NB4 (cell line): ENCODE measurements at regions not wholly inside any gene's neighbourhood (a gene's known extent, or its start where the extent isn't known, plus 50 kb on each side); places are given as distances from the start of the nearest gene placed in this dataset.
A peak's percentile ranks its signal among the peaks of the same experiment; 100 is the strongest.

Experiments
- DNase-seq: peaks from one replicate; pipeline ENCODE4 v3.0.0; 2010; ENCODE audit warnings: low read depth
- H3K4me3 ChIP-seq: one replicate; pipeline ENCODE4 v1.5.1; 2011; ENCODE audit warnings: mild to moderate bottlenecking, low read depth, low read length, moderate library complexity
- CTCF ChIP-seq: IDR thresholded peaks from one replicate; pipeline ENCODE4 v1.5.1; 2012; ENCODE audit warnings: low read depth, low read length
- MYC ChIP-seq: IDR thresholded peaks from 2 replicates; pipeline ENCODE4 v1.6.1; 2011; ENCODE audit warnings: low read depth, low read length
- POLR2A ChIP-seq: IDR thresholded peaks from 2 replicates; pipeline ENCODE4 v1.6.1; 2011; ENCODE audit warnings: mild to moderate bottlenecking; ENCODE audit not compliant: insufficient read length; ENCODE audit errors: extremely low read depth
- TF ChIP-seq, protein P1 (sequence below): IDR thresholded peaks from 2 replicates; pipeline ENCODE4 v1.6.1; 2011; ENCODE audit warnings: low read depth, low read length

DNA sequence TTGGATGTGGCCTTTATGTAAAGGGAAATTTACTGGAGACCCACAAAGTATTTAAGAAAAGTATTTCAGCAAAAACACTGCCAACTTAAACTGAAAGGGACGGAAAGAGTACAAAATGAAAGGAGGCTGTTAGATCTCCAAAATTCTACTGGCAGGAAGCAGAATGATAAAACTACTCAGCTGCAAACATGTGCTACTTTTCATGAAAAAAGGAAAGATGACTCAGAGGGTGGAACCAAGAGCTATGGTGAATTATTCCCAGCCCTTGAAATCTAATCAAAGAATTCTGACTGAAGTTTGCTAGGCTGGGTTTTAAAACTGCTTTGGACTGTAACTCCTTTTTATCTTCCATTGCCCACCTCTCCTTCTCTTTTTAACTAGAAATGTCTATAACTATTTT lies 58.6 kb upstream of the ZBED3 start:
- H3K4me3 ChIP-seq, result no peak overlapping the region
- TF ChIP-seq CTCF (no peak), POLR2A (no peak), MYC (no peak)
- TF ChIP-seq, protein P1, sequence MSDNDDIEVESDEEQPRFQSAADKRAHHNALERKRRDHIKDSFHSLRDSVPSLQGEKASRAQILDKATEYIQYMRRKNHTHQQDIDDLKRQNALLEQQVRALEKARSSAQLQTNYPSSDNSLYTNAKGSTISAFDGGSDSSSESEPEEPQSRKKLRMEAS, result no peak
- no peak for DNase-seq

GRCh38 chr5:77144837-77145139 lies 57.7 kb upstream of the ZBED3 start:
- no peak overlapping the region for H3K4me3 ChIP-seq
- TF ChIP-seq, protein P1, result no peak
- no peak for TF ChIP-seq MYC
- no peak for TF ChIP-seq CTCF
- no peak for TF ChIP-seq POLR2A
- no peak for DNase-seq

DNA sequence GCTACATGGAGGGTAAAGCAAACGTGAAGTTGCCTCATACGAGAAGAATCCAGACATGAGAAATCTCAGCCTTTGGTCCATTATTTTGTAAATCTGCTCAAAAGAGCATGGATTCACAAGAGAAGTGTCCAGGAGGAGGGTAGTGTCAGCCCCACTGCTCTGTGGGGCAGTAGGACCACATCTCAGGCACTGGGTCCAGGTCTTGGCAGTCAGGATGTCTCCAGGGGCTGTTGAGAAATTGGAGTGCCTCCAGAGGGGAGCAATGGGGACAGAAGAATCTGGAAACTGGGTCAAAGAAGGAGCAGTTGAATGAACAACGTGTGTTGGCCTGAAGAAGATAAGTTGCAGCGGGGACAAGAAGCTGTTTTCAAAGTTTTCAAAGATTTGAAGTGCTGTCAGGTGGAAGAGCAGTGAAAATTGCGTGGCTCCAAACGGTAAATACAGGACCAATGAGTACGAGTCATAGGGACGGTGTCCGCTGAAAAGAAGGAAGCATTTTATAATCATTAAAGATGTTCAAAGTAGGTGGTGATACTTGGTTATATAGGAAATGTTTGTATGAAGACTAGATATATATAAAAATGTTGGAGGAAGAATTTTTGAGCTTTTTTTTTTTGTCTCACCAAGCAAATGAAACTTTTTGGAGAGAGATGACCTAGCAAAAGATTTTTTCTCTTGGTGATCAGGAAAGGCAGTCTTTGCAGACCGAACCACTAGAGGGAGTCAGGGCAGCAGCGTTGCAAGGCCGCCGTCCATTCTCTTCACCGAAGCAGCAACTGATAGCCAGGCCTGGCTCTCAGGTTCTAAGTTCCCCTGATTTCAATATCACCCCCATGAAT lies 57.1 kb upstream of the ZBED3 start:
- TF ChIP-seq POLR2A, result no peak
- peak; percentile 74 for TF ChIP-seq CTCF
- peak; percentile 73 for DNase-seq
- no peak overlapping the region for H3K4me3 ChIP-seq

- no peak for DNase-seq
- TF ChIP-seq MYC (no peak), POLR2A (no peak), CTCF (no peak)
- TF ChIP-seq, protein P1, result no peak
- H3K4me3 ChIP-seq, result no peak overlapping the region
These were observed 53.3 kb upstream of the ZBED3 start for GRCh38 chr5:77140350-77140749.

DNA sequence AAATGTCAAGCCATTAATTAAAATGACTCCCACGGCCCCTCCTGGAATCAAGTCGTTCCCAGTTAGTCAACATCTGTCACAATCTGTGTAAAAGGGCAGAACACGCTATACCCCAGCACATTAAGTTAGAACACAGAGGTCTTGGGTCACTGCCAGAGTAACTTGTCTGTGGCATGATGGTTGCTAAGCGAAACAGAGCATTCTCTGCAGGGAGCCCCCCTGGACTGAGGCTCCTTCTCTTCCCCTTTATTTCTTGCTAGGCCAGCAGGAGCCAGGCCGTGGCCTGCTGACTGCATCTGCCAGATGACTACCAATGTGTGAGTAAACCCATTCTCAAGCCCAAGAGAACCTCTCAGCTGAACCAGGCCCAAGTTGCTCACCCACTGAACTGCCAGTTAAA lies 51.9 kb upstream of the ZBED3 start:
- H3K4me3 ChIP-seq, result no peak overlapping the region
- no peak for DNase-seq
- TF ChIP-seq MYC, result no peak
